Astrocyte (in vitro differentiated cells and primary cell): ENCODE measurements at regions not wholly inside any gene's neighbourhood (a gene's known extent, or its start where the extent isn't known, plus 50 kb on each side); places are given as distances from the start of the nearest gene placed in this dataset.

Source experiments
- DNase-seq: peaks from one replicate; pipeline ENCODE4 v3.0.0-alpha.2; 2010; ENCODE audit warnings: low read depth
- FAIRE-seq: peaks from 2 replicates; lab custom pipeline; 2011; peaks lifted over from hg19 to GRCh38; lab: Jason Lieb, UNC
- H2AFZ ChIP-seq: 2 replicates; pipeline ENCODE4 v1.6.0; 2012; ENCODE audit warnings: low read depth, low read length, inconsistent platforms
- H3K27ac ChIP-seq: 2 replicates; pipeline ENCODE4 v1.5.1; 2011; ENCODE audit warnings: low read depth, low read length, inconsistent platforms
- H3K27me3 ChIP-seq: 2 replicates; pipeline ENCODE4 v1.6.0; 2011; ENCODE audit warnings: low read length, inconsistent platforms; ENCODE audit not compliant: insufficient read depth
- H3K36me3 ChIP-seq: 2 replicates; pipeline ENCODE4 v1.5.1; 2011; ENCODE audit warnings: low read length, inconsistent platforms; ENCODE audit not compliant: insufficient read depth
- H3K4me1 ChIP-seq: 2 replicates; pipeline ENCODE4 v1.5.1; 2011; ENCODE audit warnings: low read length, inconsistent platforms; ENCODE audit not compliant: insufficient read depth
- H3K4me2 ChIP-seq: 2 replicates; pipeline ENCODE4 v1.6.0; 2012; ENCODE audit warnings: low read length, inconsistent platforms
- H3K4me3 ChIP-seq: 2 replicates; pipeline ENCODE4 v1.5.1; 2011; ENCODE audit warnings: low read depth, mild to moderate bottlenecking, low read length, inconsistent platforms; ENCODE audit not compliant: insufficient read depth
- H3K79me2 ChIP-seq: 2 replicates; pipeline ENCODE4 v1.6.0; 2012; ENCODE audit warnings: mild to moderate bottlenecking, low read length, inconsistent platforms; ENCODE audit not compliant: insufficient read depth
- H3K9ac ChIP-seq: 2 replicates; pipeline ENCODE4 v1.6.0; 2012; ENCODE audit warnings: mild to moderate bottlenecking, low read length, inconsistent platforms
- H3K9me3 ChIP-seq: 2 replicates; pipeline ENCODE4 v1.5.1; 2012; ENCODE audit warnings: low read depth, mild to moderate bottlenecking, low read length, inconsistent platforms; ENCODE audit not compliant: insufficient read depth
- H4K20me1 ChIP-seq: 2 replicates; pipeline ENCODE4 v1.6.0; 2012; ENCODE audit warnings: low read length, inconsistent platforms; ENCODE audit not compliant: insufficient read depth
- H3K27ac Mint-ChIP-seq: one replicate; pipeline ENCODE4 v1.8.0; 2021; ENCODE audit warnings: mild to moderate bottlenecking, mixed read lengths; ENCODE audit not compliant: unreplicated experiment
- H3K27me3 Mint-ChIP-seq: one replicate; pipeline ENCODE4 v1.8.0; 2021; ENCODE audit warnings: low read depth, mixed read lengths; ENCODE audit not compliant: unreplicated experiment
- H3K36me3 Mint-ChIP-seq: one replicate; pipeline ENCODE4 v1.8.0; 2021; ENCODE audit warnings: low read depth, mixed read lengths; ENCODE audit not compliant: unreplicated experiment
- H3K4me1 Mint-ChIP-seq: one replicate; pipeline ENCODE4 v1.8.0; 2021; ENCODE audit warnings: low read depth, mixed read lengths; ENCODE audit not compliant: unreplicated experiment
- H3K4me3 Mint-ChIP-seq: one replicate; pipeline ENCODE4 v1.8.0; 2021; ENCODE audit warnings: mild to moderate bottlenecking, moderate library complexity, mixed read lengths; ENCODE audit not compliant: unreplicated experiment
- H3K9me3 Mint-ChIP-seq: one replicate; pipeline ENCODE4 v1.8.0; 2021; ENCODE audit warnings: mild to moderate bottlenecking, mixed read lengths; ENCODE audit not compliant: unreplicated experiment
- CTCF ChIP-seq: IDR thresholded peaks from 2 replicates; pipeline ENCODE4 v1.5.1; 2011; ENCODE audit warnings: low read depth, mild to moderate bottlenecking, inconsistent platforms, low read length, moderate library complexity; ENCODE audit not compliant: insufficient read depth
- EZH2 ChIP-seq: IDR thresholded peaks from 2 replicates; pipeline ENCODE4 v1.6.1; 2012; ENCODE audit warnings: mild to moderate bottlenecking, low read length, inconsistent platforms; ENCODE audit not compliant: insufficient read depth

GRCh38 chr3:140752499-140752898 is 74.6 kb downstream of the TRIM42 start:
- FAIRE-seq, result no peak
- no peak overlapping the region for H2AFZ ChIP-seq

GRCh38 chr3:140753865-140754754 is 76.2 kb downstream of the TRIM42 start:
- Histone ChIP-seq H3K27me3 (no peaks in the 10 kb centered on the region), H3K27ac (no peak overlapping the region), H4K20me1 (no peaks in the 10 kb centered on the region), H3K9ac (no peak overlapping the region), H3K36me3 (no peaks in the 10 kb centered on the region), H3K79me2 (no peaks in the 10 kb centered on the region), H3K4me1 (no peaks in the 10 kb centered on the region), H3K4me3 (no peak overlapping the region), H3K4me2 (no peak overlapping the region), H2AFZ (no peak overlapping the region), H3K9me3 (no peaks in the 10 kb centered on the region)
- Mint-ChIP-seq H3K4me3 (no peak overlapping the region), H3K27me3 (peaks cover 54% of the 10 kb centered on the region), H3K36me3 (peaks cover 2% of the 10 kb centered on the region), H3K4me1 (peaks cover 5% of the 10 kb centered on the region), H3K9me3 (no peaks in the 10 kb centered on the region), H3K27ac (no peak overlapping the region)
- peak; percentile 4 for DNase-seq
- FAIRE-seq, result no peak
- no peak for TF ChIP-seq CTCF
- TF ChIP-seq EZH2, result no peak

More at GRCh38 chr3:140752499-140752898, 74.6 kb downstream of the TRIM42 start:
- Histone ChIP-seq H3K4me2 (no peak overlapping the region), H3K4me1 (no peaks in the 10 kb centered on the region), H3K36me3 (no peaks in the 10 kb centered on the region), H3K9me3 (no peaks in the 10 kb centered on the region), H3K9ac (no peak overlapping the region), H3K27me3 (no peaks in the 10 kb centered on the region), H4K20me1 (no peaks in the 10 kb centered on the region), H3K79me2 (no peaks in the 10 kb centered on the region), H3K4me3 (no peak overlapping the region), H3K27ac (no peak overlapping the region)
- Mint-ChIP-seq H3K4me1 (peaks cover 5% of the 10 kb centered on the region), H3K27ac (no peak overlapping the region), H3K36me3 (peaks cover 2% of the 10 kb centered on the region), H3K4me3 (no peak overlapping the region), H3K9me3 (no peaks in the 10 kb centered on the region), H3K27me3 (peaks cover 66% of the 10 kb centered on the region)
- no peak for DNase-seq
- TF ChIP-seq EZH2, result no peak
- no peak for TF ChIP-seq CTCF

- H3K27ac Mint-ChIP-seq, result no peak overlapping the region
- peaks cover 47% of the 10 kb centered on the region for H3K27me3 Mint-ChIP-seq
- H3K27me3 ChIP-seq, result no peaks in the 10 kb centered on the region
- H3K4me1 Mint-ChIP-seq, result peaks cover 5% of the 10 kb centered on the region
- H3K36me3 ChIP-seq, result no peaks in the 10 kb centered on the region
- no peak for DNase-seq
- no peak for FAIRE-seq
- H3K4me3 ChIP-seq, result no peak overlapping the region
- no peaks in the 10 kb centered on the region for H3K4me1 ChIP-seq
- H2AFZ ChIP-seq, result no peak overlapping the region
- H3K9me3 ChIP-seq, result no peaks in the 10 kb centered on the region
- TF ChIP-seq EZH2 (no peak), CTCF (no peak)
- peaks cover 2% of the 10 kb centered on the region for H3K36me3 Mint-ChIP-seq
- no peak overlapping the region for H3K27ac ChIP-seq
- H3K9me3 Mint-ChIP-seq, result no peaks in the 10 kb centered on the region
- no peak overlapping the region for H3K9ac ChIP-seq
- no peaks in the 10 kb centered on the region for H3K79me2 ChIP-seq
- no peak overlapping the region for H3K4me3 Mint-ChIP-seq
- H4K20me1 ChIP-seq, result no peaks in the 10 kb centered on the region
- no peak overlapping the region for H3K4me2 ChIP-seq
Measured at GRCh38 chr3:140754936-140755335, 77.1 kb downstream of the TRIM42 start.
